Testis (tissue), 2 donors: ENCODE measurements at regions not wholly inside any gene's neighbourhood (a gene's known extent, or its start where the extent isn't known, plus 50 kb on each side); places are given as distances from the start of the nearest gene placed in this dataset.

ENCODE experiments used
- POLR2A ChIP-seq: fragments of 450-650 bp; IDR thresholded peaks from one replicate; pipeline ENCODE4 v1.6.1; 2017; ENCODE audit warnings: antibody characterized with exemption, mild to moderate bottlenecking, moderate library complexity
- TF ChIP-seq, protein P1 (sequence below), 3 experiments: fragments of 450-650 bp in 2 of 3; fragments of 200-600 bp in 1 of 3; sonication (generic) in 1 of 3; IDR thresholded peaks; one replicate each; pipeline ENCODE4 v1.5.1; 2016 to 2019; ENCODE audit warnings: antibody characterized with exemption in 3 of 3, mild to moderate bottlenecking in 2 of 3, moderate library complexity in 1 of 3

DNA sequence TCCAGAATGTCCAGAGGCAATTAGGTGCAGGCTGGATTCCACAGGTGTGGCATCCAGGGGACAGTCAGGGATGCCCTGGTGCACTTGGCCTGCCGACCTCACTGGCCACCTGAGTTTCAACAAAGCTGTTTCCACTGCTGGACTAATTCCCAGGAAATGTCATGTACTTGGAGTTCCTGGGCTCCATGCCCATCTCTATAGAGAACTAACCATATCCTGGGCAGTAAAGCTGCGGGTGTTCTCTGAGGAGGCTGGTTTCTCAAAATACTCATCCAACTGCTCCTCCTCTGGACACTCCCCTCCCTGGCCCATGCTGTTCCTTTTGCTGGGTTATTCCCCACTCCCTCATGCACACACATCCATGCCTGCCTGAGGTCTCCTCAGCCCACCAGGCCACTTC, 161.9 kb upstream of the SKOR2 start:
- TF ChIP-seq, protein P1, sequence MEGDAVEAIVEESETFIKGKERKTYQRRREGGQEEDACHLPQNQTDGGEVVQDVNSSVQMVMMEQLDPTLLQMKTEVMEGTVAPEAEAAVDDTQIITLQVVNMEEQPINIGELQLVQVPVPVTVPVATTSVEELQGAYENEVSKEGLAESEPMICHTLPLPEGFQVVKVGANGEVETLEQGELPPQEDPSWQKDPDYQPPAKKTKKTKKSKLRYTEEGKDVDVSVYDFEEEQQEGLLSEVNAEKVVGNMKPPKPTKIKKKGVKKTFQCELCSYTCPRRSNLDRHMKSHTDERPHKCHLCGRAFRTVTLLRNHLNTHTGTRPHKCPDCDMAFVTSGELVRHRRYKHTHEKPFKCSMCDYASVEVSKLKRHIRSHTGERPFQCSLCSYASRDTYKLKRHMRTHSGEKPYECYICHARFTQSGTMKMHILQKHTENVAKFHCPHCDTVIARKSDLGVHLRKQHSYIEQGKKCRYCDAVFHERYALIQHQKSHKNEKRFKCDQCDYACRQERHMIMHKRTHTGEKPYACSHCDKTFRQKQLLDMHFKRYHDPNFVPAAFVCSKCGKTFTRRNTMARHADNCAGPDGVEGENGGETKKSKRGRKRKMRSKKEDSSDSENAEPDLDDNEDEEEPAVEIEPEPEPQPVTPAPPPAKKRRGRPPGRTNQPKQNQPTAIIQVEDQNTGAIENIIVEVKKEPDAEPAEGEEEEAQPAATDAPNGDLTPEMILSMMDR (IDR thresholded peaks at IDR 0.05) = no peak
- TF ChIP-seq POLR2A = no peak
